ENCODE measurements at regions not wholly inside any gene's neighbourhood (a gene's known extent, or its start where the extent isn't known, plus 50 kb on each side); places are given as distances from the start of the nearest gene placed in this dataset.

GRCh38 chr21:28633839-28634555, 358.7 kb downstream of the LTN1 start:
- TF ChIP-seq CTCF (IDR thresholded peaks at IDR 0.05), result no peak
- TF ChIP-seq EZH2 (IDR thresholded peaks at IDR 0.05; ENCODE audit: borderline replicate concordance, insufficient read depth, low read depth, low read length, poor library complexity, severe bottlenecking), result no peak
